ENCODE measurements at regions not wholly inside any gene's neighbourhood (a gene's known extent, or its start where the extent isn't known, plus 50 kb on each side); places are given as distances from the start of the nearest gene placed in this dataset.

- no peaks in the 10 kb centered on the region for H3K36me3 ChIP-seq
- no peak overlapping the region for H3K4me3 ChIP-seq
- DNase-seq = no peak
- H3K27me3 ChIP-seq = no peaks in the 10 kb centered on the region
- no peaks in the 10 kb centered on the region for H3K9me3 ChIP-seq
- no peak for TF ChIP-seq POLR2A (IDR thresholded peaks at IDR 0.05)
- no peak for TF ChIP-seq CTCF (IDR thresholded peaks at IDR 0.05)
- no peaks in the 10 kb centered on the region for H3K4me1 ChIP-seq
- no peak overlapping the region for H3K27ac ChIP-seq
Observed at GRCh38 chr4:132330994-132331393, 818.1 kb upstream of the PCDH10 start.

GRCh38 chr4:132332932-132333723 is 816.0 kb upstream of the PCDH10 start:
- no peaks in the 10 kb centered on the region for H3K4me1 ChIP-seq
- H3K27me3 ChIP-seq = no peaks in the 10 kb centered on the region
- no peak overlapping the region for H3K27ac ChIP-seq
- no peak overlapping the region for H3K4me3 ChIP-seq
- H3K36me3 ChIP-seq = no peaks in the 10 kb centered on the region
- DNase-seq = no peak
- TF ChIP-seq POLR2A (IDR thresholded peaks at IDR 0.05) (no peak), CTCF (IDR thresholded peaks at IDR 0.05) (peak in 1 of 6 experiments; percentile 3)
- no peaks in the 10 kb centered on the region for H3K9me3 ChIP-seq

- DNase-seq = no peak
- H3K27ac ChIP-seq = no peak overlapping the region
- H3K27me3 ChIP-seq = no peaks in the 10 kb centered on the region
- no peak overlapping the region for H3K4me3 ChIP-seq
- H3K4me1 ChIP-seq = no peaks in the 10 kb centered on the region
- no peaks in the 10 kb centered on the region for H3K9me3 ChIP-seq
- no peak for TF ChIP-seq CTCF (IDR thresholded peaks at IDR 0.05)
- TF ChIP-seq POLR2A (IDR thresholded peaks at IDR 0.05) = no peak
- H3K36me3 ChIP-seq = no peaks in the 10 kb centered on the region
Observed at GRCh38 chr4:132333724-132334047, 815.4 kb upstream of the PCDH10 start.

- Histone ChIP-seq H3K4me1 (no peaks in the 10 kb centered on the region), H3K27ac (no peak overlapping the region), H3K4me3 (no peak overlapping the region), H3K27me3 (no peaks in the 10 kb centered on the region), H3K36me3 (no peaks in the 10 kb centered on the region), H3K9me3 (no peaks in the 10 kb centered on the region)
- TF ChIP-seq CTCF (IDR thresholded peaks at IDR 0.05) (no peak), POLR2A (IDR thresholded peaks at IDR 0.05) (no peak)
- no peak for DNase-seq
Observed at GRCh38 chr4:132334081-132334480, 815.0 kb upstream of the PCDH10 start.

GRCh38 chr4:132344924-132345828 is 803.9 kb upstream of the PCDH10 start:
- Histone ChIP-seq H3K27ac (no peak overlapping the region), H3K4me3 (no peak overlapping the region), H3K36me3 (no peaks in the 10 kb centered on the region), H3K27me3 (no peaks in the 10 kb centered on the region), H3K4me1 (no peaks in the 10 kb centered on the region), H3K9me3 (no peaks in the 10 kb centered on the region)
- DNase-seq = no peak
- no peak for TF ChIP-seq CTCF (IDR thresholded peaks at IDR 0.05)

Data from Peyer's patch (tissue), 4 donors.